Left ventricle myocardium inferior (tissue), 1 donor: ENCODE measurements at regions not wholly inside any gene's neighbourhood (a gene's known extent, or its start where the extent isn't known, plus 50 kb on each side); places are given as distances from the start of the nearest gene placed in this dataset.

Experiments
- DNase-seq: peaks from one replicate; pipeline ENCODE4 v3.0.0-alpha.2; 2020
- H3K27ac ChIP-seq: fragments of 200-600 bp; replicated peaks from 2 replicates; pipeline ENCODE4 v1.8.0; 2021
- H3K27me3 ChIP-seq: fragments of 200-600 bp; 2 replicates; pipeline ENCODE4 v1.8.0; 2021; ENCODE audit warnings: low read depth
- H3K36me3 ChIP-seq: fragments of 200-600 bp; 2 replicates; pipeline ENCODE4 v1.8.0; 2021
- H3K4me1 ChIP-seq: fragments of 200-600 bp; 2 replicates; pipeline ENCODE4 v1.8.0; 2021
- H3K4me3 ChIP-seq: fragments of 200-600 bp; 2 replicates; pipeline ENCODE4 v1.8.0; 2021; ENCODE audit warnings: mild to moderate bottlenecking, moderate library complexity
- H3K9me3 ChIP-seq: fragments of 200-600 bp; replicated peaks from 2 replicates; pipeline ENCODE4 v1.8.0; 2021
- intact Hi-C: fragments of 100-400 bp; cut with micrococcal nuclease; formaldehyde crosslinking; loops from one replicate; pipeline ENCODE4 v1.11.0; 2022
- TF ChIP-seq, protein P1 (sequence below): fragments of 200-600 bp; IDR thresholded peaks from 2 replicates; pipeline ENCODE4 v1.8.0; 2021; ENCODE audit warnings: antibody characterized with exemption, mild to moderate bottlenecking, borderline replicate concordance
- donor health status: DM: no; HTN: yes; CAD: no; lungs with severe emphysema.

DNA sequence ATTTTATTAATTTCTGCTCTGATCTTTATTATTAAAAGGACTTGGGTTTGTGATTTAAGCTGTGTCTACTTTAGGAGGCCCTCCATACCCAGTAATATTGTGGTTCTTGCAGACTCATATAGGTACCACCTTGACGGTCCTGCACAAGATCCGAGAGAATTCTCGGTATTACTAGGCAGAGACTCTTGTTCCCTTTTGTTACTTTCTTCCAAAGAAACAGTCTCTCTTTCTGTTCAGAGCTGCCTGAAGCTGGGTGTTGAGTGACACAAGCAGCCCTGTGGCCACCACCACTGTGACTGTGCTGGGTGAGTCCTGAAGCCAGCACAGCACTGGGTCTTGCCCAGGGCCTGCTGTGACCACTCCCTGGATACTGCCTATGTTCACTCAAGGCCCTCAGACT, 666.6 kb downstream of the SEMA5A start:
- Histone ChIP-seq H3K36me3 (no peaks in the 10 kb centered on the region), H3K4me3 (no peak overlapping the region), H3K27ac (no peak overlapping the region), H3K9me3 (no peaks in the 10 kb centered on the region), H3K27me3 (no peaks in the 10 kb centered on the region), H3K4me1 (no peaks in the 10 kb centered on the region)
- intact Hi-C loops = no loop called here
- no peak for DNase-seq
- TF ChIP-seq, protein P1, sequence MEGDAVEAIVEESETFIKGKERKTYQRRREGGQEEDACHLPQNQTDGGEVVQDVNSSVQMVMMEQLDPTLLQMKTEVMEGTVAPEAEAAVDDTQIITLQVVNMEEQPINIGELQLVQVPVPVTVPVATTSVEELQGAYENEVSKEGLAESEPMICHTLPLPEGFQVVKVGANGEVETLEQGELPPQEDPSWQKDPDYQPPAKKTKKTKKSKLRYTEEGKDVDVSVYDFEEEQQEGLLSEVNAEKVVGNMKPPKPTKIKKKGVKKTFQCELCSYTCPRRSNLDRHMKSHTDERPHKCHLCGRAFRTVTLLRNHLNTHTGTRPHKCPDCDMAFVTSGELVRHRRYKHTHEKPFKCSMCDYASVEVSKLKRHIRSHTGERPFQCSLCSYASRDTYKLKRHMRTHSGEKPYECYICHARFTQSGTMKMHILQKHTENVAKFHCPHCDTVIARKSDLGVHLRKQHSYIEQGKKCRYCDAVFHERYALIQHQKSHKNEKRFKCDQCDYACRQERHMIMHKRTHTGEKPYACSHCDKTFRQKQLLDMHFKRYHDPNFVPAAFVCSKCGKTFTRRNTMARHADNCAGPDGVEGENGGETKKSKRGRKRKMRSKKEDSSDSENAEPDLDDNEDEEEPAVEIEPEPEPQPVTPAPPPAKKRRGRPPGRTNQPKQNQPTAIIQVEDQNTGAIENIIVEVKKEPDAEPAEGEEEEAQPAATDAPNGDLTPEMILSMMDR = no peak

DNA sequence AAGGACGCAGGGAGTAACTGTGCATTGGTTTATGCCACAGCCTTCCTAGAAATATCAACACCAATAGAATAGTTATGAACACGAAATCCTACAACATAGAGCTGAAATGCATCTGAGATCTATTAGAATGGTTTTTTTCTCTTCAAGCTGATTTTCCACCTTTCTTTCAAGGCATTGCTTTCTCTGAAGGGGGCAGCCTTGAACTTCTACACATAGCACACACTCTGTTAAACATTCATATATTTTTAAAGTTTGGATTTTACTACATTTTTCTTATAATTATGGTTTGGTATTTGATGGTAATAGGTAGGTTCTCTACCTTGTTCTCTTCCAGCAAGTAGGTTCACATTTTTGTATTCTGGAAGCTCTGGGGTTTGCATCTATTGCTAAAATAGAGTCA, 661.8 kb downstream of the SEMA5A start:
- TF ChIP-seq, protein P1 = no peak
- Histone ChIP-seq H3K4me3 (no peak overlapping the region), H3K36me3 (no peaks in the 10 kb centered on the region), H3K9me3 (peaks cover 24% of the 10 kb centered on the region), H3K4me1 (no peaks in the 10 kb centered on the region), H3K27me3 (no peaks in the 10 kb centered on the region), H3K27ac (no peak overlapping the region)
- DNase-seq = no peak
- intact Hi-C loops = no loop called here

DNA sequence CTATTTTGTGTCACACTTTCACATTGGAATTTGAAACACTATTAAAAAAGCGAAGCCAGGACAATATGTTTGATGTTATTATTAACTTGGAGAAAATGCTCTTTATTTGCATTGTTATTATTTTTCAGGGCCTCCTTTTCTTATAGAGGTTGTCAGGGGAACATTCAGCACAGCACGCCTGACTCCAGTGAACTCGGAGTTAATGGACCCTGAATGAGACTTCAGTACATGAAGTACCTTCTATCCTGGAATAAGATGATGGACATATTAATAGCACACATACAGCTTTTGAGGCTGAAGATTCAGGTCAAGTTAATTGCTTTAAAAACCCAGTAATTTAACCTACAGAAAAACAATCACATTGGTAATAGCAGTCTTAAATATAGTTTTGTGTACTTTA, 652.9 kb downstream of the SEMA5A start:
- intact Hi-C loops = no loop called here
- H3K36me3 ChIP-seq = no peaks in the 10 kb centered on the region

DNA sequence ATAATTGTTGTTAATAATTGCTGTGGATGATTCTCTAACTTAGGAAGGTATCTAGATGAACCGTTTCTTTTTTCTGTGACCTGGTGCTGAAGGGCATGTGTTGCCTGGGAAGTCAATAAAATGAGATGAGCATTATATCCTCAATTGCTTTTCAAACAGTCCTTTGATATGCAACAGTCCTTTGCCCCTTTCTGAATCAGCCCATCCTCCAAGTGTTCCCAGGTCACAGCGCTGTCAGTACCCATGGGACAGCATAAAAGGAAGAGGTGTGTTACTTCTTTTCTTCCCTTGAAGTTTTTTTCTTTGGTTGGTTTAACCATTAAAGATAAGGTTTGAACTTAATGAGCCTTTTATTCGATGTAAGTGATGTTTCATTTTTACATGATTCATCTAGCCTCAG, 651.8 kb downstream of the SEMA5A start:
- Histone ChIP-seq H3K27me3 (no peaks in the 10 kb centered on the region), H3K4me3 (no peak overlapping the region), H3K27ac (no peak overlapping the region), H3K36me3 (no peaks in the 10 kb centered on the region), H3K4me1 (no peaks in the 10 kb centered on the region), H3K9me3 (no peaks in the 10 kb centered on the region)
- DNase-seq = no peak
- TF ChIP-seq, protein P1 = no peak
- intact Hi-C loops = no loop called here

More for the DNA sequence above, 652.9 kb downstream of the SEMA5A start:
- Histone ChIP-seq H3K27ac (no peak overlapping the region), H3K4me3 (no peak overlapping the region), H3K9me3 (no peaks in the 10 kb centered on the region), H3K4me1 (no peaks in the 10 kb centered on the region), H3K27me3 (no peaks in the 10 kb centered on the region)
- TF ChIP-seq, protein P1 = no peak
- DNase-seq = no peak

DNA sequence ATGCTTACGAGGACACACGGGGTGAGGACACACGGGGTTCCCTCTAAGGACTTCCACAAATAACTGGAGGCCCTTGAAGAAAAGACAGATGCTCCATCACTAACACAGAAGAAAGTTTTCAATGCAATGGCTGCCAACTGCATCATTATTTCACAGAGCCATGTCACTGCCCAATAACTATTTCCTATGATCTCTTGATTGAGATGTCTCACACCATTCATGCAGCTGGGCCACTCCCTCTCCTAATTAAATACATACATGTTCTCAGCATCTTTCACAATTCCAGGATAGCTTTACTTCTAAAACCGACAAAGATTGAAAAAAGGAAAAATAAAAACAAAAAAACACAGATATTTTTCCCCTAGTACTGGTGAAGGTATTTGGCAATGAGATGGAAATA, 650.8 kb downstream of the SEMA5A start:
- DNase-seq = no peak
- H3K27ac ChIP-seq = no peak overlapping the region
- H3K27me3 ChIP-seq = no peaks in the 10 kb centered on the region
- TF ChIP-seq, protein P1 = no peak
- H3K4me3 ChIP-seq = no peak overlapping the region
- H3K36me3 ChIP-seq = no peaks in the 10 kb centered on the region
- H3K9me3 ChIP-seq = no peaks in the 10 kb centered on the region
- intact Hi-C loops = no loop called here
- H3K4me1 ChIP-seq = no peaks in the 10 kb centered on the region

DNA sequence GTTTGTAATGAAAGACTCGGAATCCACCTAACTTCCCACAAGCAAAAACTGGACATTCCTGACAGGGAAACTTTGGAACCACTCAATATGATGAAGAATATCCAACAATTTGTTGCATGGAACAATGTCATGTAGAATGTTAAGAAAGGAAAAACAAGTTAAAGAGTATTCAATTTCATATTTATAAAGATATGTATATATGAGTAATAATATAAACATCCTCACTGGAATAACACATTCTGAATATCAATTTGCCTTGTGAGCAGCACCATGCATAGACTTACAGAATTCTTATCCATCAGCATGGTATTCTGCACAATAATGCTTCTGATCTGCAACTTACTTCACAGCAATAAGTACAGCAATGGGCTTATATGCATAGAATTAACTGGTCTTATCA, 650.3 kb downstream of the SEMA5A start:
- intact Hi-C loops = no loop called here
- TF ChIP-seq, protein P1 = no peak
- H3K27ac ChIP-seq = no peak overlapping the region
- H3K4me1 ChIP-seq = no peaks in the 10 kb centered on the region
- DNase-seq = no peak
- no peak overlapping the region for H3K4me3 ChIP-seq
- no peaks in the 10 kb centered on the region for H3K27me3 ChIP-seq
- H3K36me3 ChIP-seq = no peaks in the 10 kb centered on the region
- no peaks in the 10 kb centered on the region for H3K9me3 ChIP-seq
